K562 (cell line): ENCODE measurements at regions not wholly inside any gene's neighbourhood (a gene's known extent, or its start where the extent isn't known, plus 50 kb on each side); places are given as distances from the start of the nearest gene placed in this dataset.

Experiments
- ATAC-seq: fragments of 200-7000 bp; cut with Tn5 transposase; 3 replicates; pipeline ENCODE4 v1.9.1; 2020; ENCODE audit warnings: moderate library complexity
- BruUV-seq: library from RNA; stranded (reverse); fragments of 400-500 nt; replicated peaks from 2 replicates; lab custom pipeline; 2021; lab: Mats Ljungman, UMichigan
- CTCF ChIA-PET: fragments of 300-600 bp; formaldehyde crosslinking; extraction: SDS; loops from one replicate; lab custom pipeline; 2021; ENCODE audit warnings: low intra/inter-chr PET ratio; lab: Yijun Ruan, JAX
- POLR2A ChIA-PET: fragments of 300-600, 350-650 bp; sonication (Branson Sonifier 250); formaldehyde crosslinking; extraction: SDS; loops from one replicate; lab custom pipeline; 2021; ENCODE audit warnings: antibody characterized with exemption, inconsistent platforms; lab: Yijun Ruan, JAX
- DNase-seq, 4 experiments: peaks; one replicate each; pipeline versions ENCODE4 v3.0.0 to v3.0.0-alpha.2; 2011 to 2018; ENCODE audit warnings: low spot score in 3 of 4, mixed read lengths in 3 of 4; ENCODE audit errors: extremely low read depth in 1 of 4
- FAIRE-seq: peaks from 2 replicates; lab custom pipeline; 2011; peaks lifted over from hg19 to GRCh38; lab: Jason Lieb, UNC
- H2AFZ ChIP-seq: 2 replicates; pipeline ENCODE4 v1.6.0; 2011; ENCODE audit warnings: low read depth, low read length, control low read depth, inconsistent platforms
- H3K27ac ChIP-seq: fragments of 200-600 bp; 3 replicates; pipeline ENCODE4 v1.8.0; 2011; ENCODE audit warnings: low read depth, mild to moderate bottlenecking, control low read depth, inconsistent platforms, low read length, moderate library complexity, mixed read lengths; ENCODE audit errors: extremely low read depth
- H3K27me3 ChIP-seq, 2 experiments: fragments of 300-600 bp in 1 of 2; 2 replicates in 1 of 2; 3 replicates in 1 of 2; pipeline versions ENCODE4 v1.6.0 to v1.8.0; 2011; ENCODE audit warnings: inconsistent platforms in 2 of 2, low read length in 2 of 2, mild to moderate bottlenecking in 1 of 2, mixed read lengths in 1 of 2, moderate library complexity in 1 of 2; ENCODE audit not compliant: control insufficient read depth in 2 of 2, insufficient read depth in 2 of 2
- H3K36me3 ChIP-seq: fragments of 300-600 bp; 3 replicates; pipeline ENCODE4 v1.8.0; 2011; ENCODE audit warnings: mild to moderate bottlenecking, low read length, inconsistent platforms; ENCODE audit not compliant: control insufficient read depth, insufficient read depth
- H3K4me1 ChIP-seq, 2 experiments: fragments of 200-600 bp in 1 of 2; replicated peaks in 1 of 2; 2 replicates in 1 of 2; 3 replicates in 1 of 2; pipeline versions ENCODE4 v1.5.1 to v1.8.0; 2011; ENCODE audit warnings: inconsistent platforms in 2 of 2, low read length in 2 of 2, mild to moderate bottlenecking in 1 of 2, mixed read lengths in 1 of 2, moderate library complexity in 1 of 2; ENCODE audit not compliant: control insufficient read depth in 2 of 2, insufficient read depth in 2 of 2
- H3K4me2 ChIP-seq: 2 replicates; pipeline ENCODE4 v1.6.1; 2011; ENCODE audit warnings: low read length, control low read depth, inconsistent platforms, mixed read lengths; ENCODE audit not compliant: insufficient read depth
- H3K4me3 ChIP-seq: fragments of 200-600 bp; sonication (generic), shearing (Covaris generic); 2 replicates; pipeline ENCODE4 v1.5.1; 2016; ENCODE audit warnings: control low read depth, inconsistent platforms
- H3K79me2 ChIP-seq: fragments of 200-600 bp; 3 replicates; pipeline ENCODE4 v1.8.0; 2011; ENCODE audit warnings: low read length, inconsistent platforms; ENCODE audit not compliant: control insufficient read depth, insufficient read depth
- H3K9ac ChIP-seq, 2 experiments: 2 replicates each; pipeline versions ENCODE4 v1.6.0 to v1.6.1; 2011; ENCODE audit warnings: low read depth in 2 of 2, low read length in 2 of 2, control low read depth in 1 of 2, inconsistent platforms in 1 of 2, mild to moderate bottlenecking in 1 of 2, mixed read lengths in 1 of 2; ENCODE audit not compliant: insufficient read depth in 1 of 2
- H3K9me1 ChIP-seq: one replicate; pipeline ENCODE4 v1.6.0; 2011; ENCODE audit warnings: inconsistent platforms, mild to moderate bottlenecking, low read length, moderate library complexity; ENCODE audit not compliant: control insufficient read depth, insufficient read depth
- H3K9me3 ChIP-seq: replicated peaks from 2 replicates; pipeline ENCODE4 v1.5.1; 2011; ENCODE audit warnings: low read depth, low read length, inconsistent platforms; ENCODE audit not compliant: control insufficient read depth, insufficient read depth
- H4K20me1 ChIP-seq: replicated peaks from 2 replicates; pipeline ENCODE4 v1.6.1; 2011; ENCODE audit warnings: low read length, inconsistent platforms, mixed read lengths; ENCODE audit not compliant: control insufficient read depth, insufficient read depth
- ARID4B ChIP-seq: sonication (generic); formaldehyde crosslinking; IDR thresholded peaks from 2 replicates; pipeline ENCODE4 v1.8.0; 2022; ENCODE audit warnings: mild to moderate bottlenecking, missing genetic modification reagents
- HES1 ChIP-seq: fragments of 450-650 bp; IDR thresholded peaks from 2 replicates; pipeline ENCODE4 v1.6.1; 2016; ENCODE audit warnings: low read depth, mild to moderate bottlenecking, moderate library complexity
- KDM1A ChIP-seq, 2 experiments: fragments of 450-650 bp; IDR thresholded peaks; 2 replicates each; pipeline ENCODE4 v1.6.1; 2016; ENCODE audit warnings: mild to moderate bottlenecking in 2 of 2
- POLR2G ChIP-seq: fragments of 200-400 bp; formaldehyde crosslinking; IDR thresholded peaks from 2 replicates; pipeline ENCODE4 v1.6.1; 2017; ENCODE audit warnings: low read depth, mild to moderate bottlenecking, antibody characterized with exemption, low read length, moderate library complexity
- PRMT5 ChIP-seq: sonication (generic); formaldehyde crosslinking; IDR thresholded peaks from 2 replicates; pipeline ENCODE4 v1.5.0; 2020; ENCODE audit warnings: missing genetic modification reagents
- RREB1 ChIP-seq: fragments of 250-450 bp; sonication (Bioruptor Pico); IDR thresholded peaks from 2 replicates; pipeline ENCODE4 v1.4.0; 2020
- ZNF134 ChIP-seq: fragments of 250-450 bp; sonication (Bioruptor Pico); conservative IDR thresholded peaks from 2 replicates; pipeline ENCODE4 v1.4.0; 2020
- ZNF280B ChIP-seq: fragments of 250-450 bp; sonication (Bioruptor Pico); IDR thresholded peaks from 2 replicates; pipeline ENCODE4 v1.5.1; 2021; ENCODE audit warnings: mild to moderate bottlenecking
- ZNF431 ChIP-seq: sonication (generic); formaldehyde crosslinking; IDR thresholded peaks from 2 replicates; pipeline ENCODE4 v1.8.0; 2022; ENCODE audit warnings: mild to moderate bottlenecking, missing genetic modification reagents
- ZNF551 ChIP-seq: fragments of 250-450 bp; sonication (Bioruptor Pico); IDR thresholded peaks from 2 replicates; pipeline ENCODE4 v1.5.0; 2021; ENCODE audit warnings: mild to moderate bottlenecking, moderate library complexity
- WGBS: fragments of 100-300 bp; shearing (Covaris generic); methylation state at CpG from one replicate; pipeline ENCODE4 v1.1.6; 2016; ENCODE audit warnings: low coverage, mixed read lengths; ENCODE audit not compliant: insufficient coverage; ENCODE audit errors: missing lambda C conversion rate; 5-methylcytosine and 5-hydroxymethylcytosine counted together
- in situ Hi-C: fragments of 300-500 bp; cut with MboI; formaldehyde crosslinking; loops from 4 replicates; pipeline ENCODE4 v1.15.0; 2018; ENCODE audit warnings: inconsistent platforms, mixed read lengths
- intact Hi-C: fragments of 100-400 bp; cut with micrococcal nuclease; formaldehyde crosslinking; loops from 2 replicates; pipeline ENCODE4 v1.14.2; 2022

- Histone ChIP-seq H3K4me2 (no peak overlapping the region), H2AFZ (no peak overlapping the region), H3K4me1 (no peaks in the 10 kb centered on the region), H3K27me3 (peaks cover 0 to 5% of the 10 kb centered on the region in 2 experiments; a peak in 2 of 5 replicates), H3K9me1 (no peaks in the 10 kb centered on the region), H3K27ac (no peak overlapping the region), H3K36me3 (no peaks in the 10 kb centered on the region), H4K20me1 (no peaks in the 10 kb centered on the region; the same call in 1 of the 2 replicates), H3K9ac (no peak overlapping the region), H3K9me3 (no peaks in the 10 kb centered on the region), H3K4me3 (no peak overlapping the region), H3K79me2 (no peaks in the 10 kb centered on the region)
- BruUV-seq = no TSS peak
- CTCF ChIA-PET = no interaction called here
- DNase-seq = no peak
- intact Hi-C loops (no loop called here), in situ Hi-C loops (no loop called here)
- TF ChIP-seq RREB1 (CRISPR knock-in tag) (no peak), ZNF431 (CRISPR knock-in tag) (no peak), KDM1A (IDR thresholded peaks at IDR 0.05) (no peak), POLR2G (no peak), HES1 (no peak), ZNF551 (no peak), ZNF280B (CRISPR knock-in tag) (no peak), ARID4B (CRISPR knock-in tag) (no peak), PRMT5 (CRISPR knock-in tag) (no peak), ZNF134 (CRISPR knock-in tag) (no peak)
- no peak for ATAC-seq
- WGBS = 0% methylated on average over 4 of the region's 4 CpGs
- no peak for FAIRE-seq
- POLR2A ChIA-PET = no interaction called here
Observed at GRCh38 chr2:45291296-45291701, 282.0 kb upstream of the SIX2 start.
